Right lobe of liver (tissue), 4 donors: ENCODE measurements at regions not wholly inside any gene's neighbourhood (a gene's known extent, or its start where the extent isn't known, plus 50 kb on each side); places are given as distances from the start of the nearest gene placed in this dataset.

Experiments
- CTCF ChIP-seq, 4 donors: fragments of 200-600 bp in 3 of 4; fragments of 450-650 bp in 1 of 4; IDR thresholded peaks; one replicate each; pipeline versions ENCODE4 v1.5.1 to v1.8.0; 2016 to 2022; ENCODE audit warnings: antibody characterized with exemption in 4 of 4, mild to moderate bottlenecking in 2 of 4
- POLR2A ChIP-seq: fragments of 450-650 bp; IDR thresholded peaks from one replicate; pipeline ENCODE4 v1.6.1; 2017; ENCODE audit warnings: antibody characterized with exemption, mild to moderate bottlenecking
- donor health status: DM: no; HTN: no; CAD: no.
- donor health status: DM: no; HTN: no; CAD: no.
- donor health status: DM: no; HTN: yes; CAD: no.

GRCh38 chr18:8506251-8507049 is 102.8 kb upstream of the RAB12 start:
- TF ChIP-seq POLR2A, result no peak
- TF ChIP-seq CTCF (IDR thresholded peaks at IDR 0.05), result no peak
